HCT116 (cell line): ENCODE measurements at regions not wholly inside any gene's neighbourhood (a gene's known extent, or its start where the extent isn't known, plus 50 kb on each side); places are given as distances from the start of the nearest gene placed in this dataset.

Source experiments
- ATF3 ChIP-seq: IDR thresholded peaks from 2 replicates; pipeline ENCODE4 v1.6.1; 2012
- CEBPB ChIP-seq: IDR thresholded peaks from 2 replicates; pipeline ENCODE4 v1.6.1; 2012; ENCODE audit warnings: low read depth
- CTCF ChIP-seq, 3 experiments: fragments of 200-600 bp in 1 of 3; sonication (generic) in 1 of 3; IDR thresholded peaks in 2 of 3; conservative IDR thresholded peaks in 1 of 3; 2 replicates each; pipeline ENCODE4 v1.5.1; 2012 to 2017; ENCODE audit warnings: low read depth in 2 of 3, low read length in 2 of 3, antibody characterized with exemption in 1 of 3, borderline replicate concordance in 1 of 3, control low read depth in 1 of 3, mild to moderate bottlenecking in 1 of 3, mixed read lengths in 1 of 3, mixed run types in 1 of 3, moderate library complexity in 1 of 3; ENCODE audit not compliant: insufficient read depth in 1 of 3
- EGR1 ChIP-seq: IDR thresholded peaks from 2 replicates; pipeline ENCODE4 v1.6.1; 2012; ENCODE audit warnings: low read depth
- JUND ChIP-seq: IDR thresholded peaks from 2 replicates; pipeline ENCODE4 v1.6.1; 2012
- POLR2A ChIP-seq: IDR thresholded peaks from 2 replicates; pipeline ENCODE4 v1.7.0; 2011; ENCODE audit warnings: borderline replicate concordance; ENCODE audit not compliant: insufficient read depth, insufficient read length; ENCODE audit errors: extremely low read depth
- POLR2AphosphoS5 ChIP-seq: IDR thresholded peaks from 2 replicates; pipeline ENCODE4 v1.6.1; 2011; ENCODE audit warnings: mild to moderate bottlenecking, low read depth, low read length, moderate library complexity
- REST ChIP-seq: IDR thresholded peaks from 2 replicates; pipeline ENCODE4 v1.6.1; 2012; ENCODE audit warnings: low read depth
- TCF7L2 ChIP-seq: IDR thresholded peaks from 2 replicates; pipeline ENCODE4 v1.7.0; 2011; ENCODE audit warnings: borderline replicate concordance, inconsistent platforms; ENCODE audit not compliant: insufficient read depth, insufficient read length; ENCODE audit errors: extremely low read depth
- ZNF274 ChIP-seq: fragments of 200-500 bp; sonication (Bioruptor generic); IDR thresholded peaks from 2 replicates; pipeline ENCODE4 v1.6.1; 2014; ENCODE audit warnings: mild to moderate bottlenecking, low read depth, low read length, inconsistent platforms

GRCh38 chr5:142221091-142221860 lies 103.5 kb downstream of the SPRY4 start:
- TF ChIP-seq JUND, result no peak
- no peak for TF ChIP-seq REST
- TF ChIP-seq CTCF (IDR thresholded peaks at IDR 0.05 in 2 of 3, conservative IDR thresholded peaks at IDR 0.05 in 1 of 3; ENCODE audit: borderline replicate concordance in 1 of 3, insufficient read depth in 1 of 3, low read depth in 2 of 3, low read length in 2 of 3), result no peak
- TF ChIP-seq POLR2AphosphoS5, result no peak
- no peak for TF ChIP-seq EGR1
- TF ChIP-seq TCF7L2, result no peak
- TF ChIP-seq ZNF274, result no peak
- TF ChIP-seq ATF3, result no peak
- TF ChIP-seq POLR2A, result no peak
- no peak for TF ChIP-seq CEBPB
